GM12865 (cell line): ENCODE measurements at regions not wholly inside any gene's neighbourhood (a gene's known extent, or its start where the extent isn't known, plus 50 kb on each side); places are given as distances from the start of the nearest gene placed in this dataset.

ENCODE experiments used
- DNase-seq: peaks from one replicate; pipeline ENCODE4 v3.0.0; 2010; ENCODE audit warnings: low read depth
- H3K4me3 ChIP-seq: 2 replicates; pipeline ENCODE4 v1.5.1; 2011; ENCODE audit warnings: mild to moderate bottlenecking, low read depth, low read length, control low read depth
- TF ChIP-seq, protein P1 (sequence below): IDR thresholded peaks from 2 replicates; pipeline ENCODE4 v1.5.1; 2011; ENCODE audit warnings: low read length, control low read depth, low read depth, inconsistent platforms; ENCODE audit not compliant: insufficient read depth; ENCODE audit errors: missing control alignments

DNA sequence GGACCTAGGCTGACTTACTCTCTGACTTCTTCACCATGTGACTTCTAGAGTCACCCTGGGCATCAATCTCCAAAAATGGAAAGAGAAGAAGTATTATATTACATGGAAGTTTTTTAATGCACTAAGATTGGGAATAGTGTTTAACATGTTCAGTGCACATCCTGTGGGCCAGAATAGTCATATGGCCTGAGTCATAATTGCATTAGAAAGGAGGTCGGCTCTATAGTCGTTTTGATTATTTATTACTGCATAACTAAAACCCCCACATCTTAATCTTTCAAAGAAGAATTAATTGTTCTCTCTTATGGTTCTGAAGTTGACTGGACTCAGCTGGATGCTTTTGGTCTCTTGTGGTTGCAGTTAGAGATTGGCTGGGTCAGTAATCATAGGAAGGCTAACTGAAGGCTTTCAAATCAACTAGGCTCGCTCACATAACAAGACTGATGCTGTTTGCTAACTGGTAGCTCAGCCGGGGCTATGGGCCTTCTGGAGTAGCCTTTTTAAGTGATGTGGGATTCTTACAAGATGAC is 810.6 kb upstream of the ADGRL4 start:
- DNase-seq = no peak
- H3K4me3 ChIP-seq = no peak overlapping the region
- TF ChIP-seq, protein P1, sequence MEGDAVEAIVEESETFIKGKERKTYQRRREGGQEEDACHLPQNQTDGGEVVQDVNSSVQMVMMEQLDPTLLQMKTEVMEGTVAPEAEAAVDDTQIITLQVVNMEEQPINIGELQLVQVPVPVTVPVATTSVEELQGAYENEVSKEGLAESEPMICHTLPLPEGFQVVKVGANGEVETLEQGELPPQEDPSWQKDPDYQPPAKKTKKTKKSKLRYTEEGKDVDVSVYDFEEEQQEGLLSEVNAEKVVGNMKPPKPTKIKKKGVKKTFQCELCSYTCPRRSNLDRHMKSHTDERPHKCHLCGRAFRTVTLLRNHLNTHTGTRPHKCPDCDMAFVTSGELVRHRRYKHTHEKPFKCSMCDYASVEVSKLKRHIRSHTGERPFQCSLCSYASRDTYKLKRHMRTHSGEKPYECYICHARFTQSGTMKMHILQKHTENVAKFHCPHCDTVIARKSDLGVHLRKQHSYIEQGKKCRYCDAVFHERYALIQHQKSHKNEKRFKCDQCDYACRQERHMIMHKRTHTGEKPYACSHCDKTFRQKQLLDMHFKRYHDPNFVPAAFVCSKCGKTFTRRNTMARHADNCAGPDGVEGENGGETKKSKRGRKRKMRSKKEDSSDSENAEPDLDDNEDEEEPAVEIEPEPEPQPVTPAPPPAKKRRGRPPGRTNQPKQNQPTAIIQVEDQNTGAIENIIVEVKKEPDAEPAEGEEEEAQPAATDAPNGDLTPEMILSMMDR = no peak

DNA sequence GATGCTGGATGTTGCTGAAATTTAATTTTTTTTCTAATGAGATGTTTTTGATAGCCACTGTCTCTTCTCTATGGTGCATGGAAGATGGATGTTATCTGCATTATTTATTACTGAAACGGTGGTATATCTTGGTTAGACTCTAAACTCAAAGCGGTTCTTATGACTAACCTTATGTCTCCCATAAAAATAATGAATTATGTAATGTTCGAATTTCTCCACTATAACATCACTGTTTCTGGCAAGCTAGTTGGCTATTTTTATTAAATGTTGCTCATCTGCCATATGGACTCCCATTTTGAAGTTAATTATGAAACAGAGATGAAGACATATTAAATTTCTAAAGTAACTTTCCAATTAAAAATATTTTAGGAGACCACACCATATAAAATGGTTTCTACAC is 808.6 kb upstream of the ADGRL4 start:
- H3K4me3 ChIP-seq = no peak overlapping the region
- TF ChIP-seq, protein P1 = no peak
- DNase-seq = no peak

DNA sequence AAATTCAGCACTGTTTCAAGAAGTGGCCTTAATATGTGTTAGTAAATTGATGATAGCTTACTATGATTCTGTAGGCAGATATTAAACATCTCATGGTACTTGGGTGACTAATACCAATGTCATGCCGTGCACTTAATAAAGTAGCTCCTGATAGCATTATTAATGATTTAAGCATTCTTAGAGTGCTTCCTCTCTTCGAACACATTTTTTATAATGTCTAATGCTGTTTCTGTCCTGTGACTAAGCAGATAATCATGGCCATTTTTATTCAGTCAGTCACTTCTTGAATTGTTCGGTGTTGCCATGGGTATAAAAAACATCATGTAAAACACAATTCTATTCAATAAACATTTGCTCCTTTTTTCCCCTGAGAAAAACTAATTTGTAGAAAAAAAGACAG is 804.6 kb upstream of the ADGRL4 start:
- TF ChIP-seq, protein P1 = no peak
- H3K4me3 ChIP-seq = no peak overlapping the region

DNA sequence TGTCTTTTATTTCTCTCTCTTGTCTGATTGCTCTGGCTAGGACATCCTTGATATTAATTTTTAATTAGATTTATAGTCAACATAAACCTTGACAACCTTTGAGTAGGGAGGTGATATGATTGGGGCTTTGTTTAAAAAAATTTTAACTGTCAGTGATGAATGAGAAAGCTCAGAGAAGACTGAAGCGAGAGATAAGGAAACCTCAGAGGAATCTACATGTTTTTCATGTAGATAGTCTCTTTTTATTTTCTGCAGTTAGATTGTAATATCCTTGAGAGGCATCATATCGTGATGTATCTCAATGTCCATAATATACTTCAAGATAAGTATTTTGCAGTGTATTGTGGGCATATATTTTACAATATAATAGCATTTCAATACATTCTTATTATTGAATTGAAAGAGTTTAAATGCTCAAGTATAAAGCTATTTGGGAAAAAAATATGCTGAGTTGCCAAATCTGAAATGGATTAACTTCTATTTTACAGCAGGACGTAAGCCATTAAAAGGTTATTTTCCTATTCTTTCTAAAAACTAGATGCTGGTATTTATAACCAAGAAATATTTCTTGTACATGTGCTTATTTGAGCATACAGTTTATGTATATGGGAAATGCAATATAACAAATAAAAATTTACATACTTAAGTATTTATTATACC is 802.4 kb upstream of the ADGRL4 start:
- TF ChIP-seq, protein P1 = no peak
- DNase-seq = no peak

More for the DNA sequence above, 804.6 kb upstream of the ADGRL4 start:
- no peak for DNase-seq

DNA sequence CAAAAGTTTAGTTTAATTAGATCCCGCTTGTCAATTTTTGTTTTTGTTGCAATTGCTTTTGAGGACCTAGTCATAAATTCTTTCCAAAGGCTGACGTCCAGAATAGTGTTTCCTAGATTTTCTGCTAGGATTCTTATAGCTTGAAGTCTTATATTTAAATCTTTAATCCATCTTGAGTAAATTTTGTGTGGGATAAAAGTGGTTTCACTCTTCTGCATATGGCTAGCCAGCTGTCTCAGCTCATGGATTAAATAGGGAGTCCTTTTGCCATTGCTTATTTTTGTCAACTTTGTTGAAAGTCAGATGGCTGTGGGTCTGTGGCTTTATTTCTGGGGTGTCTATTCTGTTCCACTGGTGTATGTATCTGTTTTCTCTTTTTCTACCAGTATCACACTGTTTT is 801.3 kb upstream of the ADGRL4 start:
- TF ChIP-seq, protein P1 = no peak
- H3K4me3 ChIP-seq = no peak overlapping the region
- DNase-seq = no peak

More for the DNA sequence above, 802.4 kb upstream of the ADGRL4 start:
- H3K4me3 ChIP-seq = no peak overlapping the region

DNA sequence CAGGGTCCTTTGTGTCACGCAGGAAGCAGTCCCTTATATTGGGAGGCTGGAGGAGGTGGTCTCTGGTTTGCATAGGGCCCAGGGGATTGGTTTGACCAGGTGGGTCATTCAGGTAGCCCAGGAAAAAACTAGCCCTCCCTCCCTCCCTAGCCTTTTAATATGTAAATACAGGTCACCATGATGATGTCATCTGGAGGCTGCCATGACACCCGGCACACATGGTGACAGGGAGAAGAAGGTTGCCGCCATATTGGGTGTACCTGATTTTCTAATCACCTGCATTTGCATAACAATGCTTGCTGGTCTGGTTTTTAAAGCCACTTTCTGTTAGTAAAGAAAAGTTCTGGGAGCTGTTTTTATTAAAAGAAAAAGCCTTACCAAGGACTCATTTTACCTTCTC is 791.0 kb upstream of the ADGRL4 start:
- DNase-seq = no peak
- TF ChIP-seq, protein P1 = no peak
- no peak overlapping the region for H3K4me3 ChIP-seq

DNA sequence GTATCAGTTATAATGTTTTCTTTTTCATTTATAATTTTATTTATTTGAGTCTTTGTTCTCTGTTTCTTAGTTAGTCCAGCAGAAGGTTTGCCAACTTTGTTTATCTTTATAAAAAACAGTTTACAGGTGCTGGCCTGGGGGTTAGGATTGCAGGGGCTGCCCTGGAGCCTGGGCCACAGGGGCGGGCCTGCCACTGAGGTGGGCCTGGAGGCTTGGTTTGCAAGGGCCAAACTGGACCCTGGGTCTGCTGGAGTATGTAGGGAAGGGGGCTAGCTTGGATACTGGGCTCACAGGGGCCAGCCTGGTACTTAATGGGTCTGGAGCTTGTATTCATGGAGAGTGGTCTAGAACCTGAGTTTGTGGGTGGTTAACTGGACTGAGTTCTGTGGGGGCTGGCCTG is 789.9 kb upstream of the ADGRL4 start:
- DNase-seq = no peak
- no peak overlapping the region for H3K4me3 ChIP-seq
- TF ChIP-seq, protein P1 = no peak
